LNCAP (cell line): ENCODE measurements at regions not wholly inside any gene's neighbourhood (a gene's known extent, or its start where the extent isn't known, plus 50 kb on each side); places are given as distances from the start of the nearest gene placed in this dataset.

Source experiments
- TF ChIP-seq, protein P1 (sequence below): fragments of 450-650 bp; IDR thresholded peaks from 2 replicates; pipeline ENCODE4 v1.5.1; 2017; ENCODE audit warnings: mild to moderate bottlenecking

DNA sequence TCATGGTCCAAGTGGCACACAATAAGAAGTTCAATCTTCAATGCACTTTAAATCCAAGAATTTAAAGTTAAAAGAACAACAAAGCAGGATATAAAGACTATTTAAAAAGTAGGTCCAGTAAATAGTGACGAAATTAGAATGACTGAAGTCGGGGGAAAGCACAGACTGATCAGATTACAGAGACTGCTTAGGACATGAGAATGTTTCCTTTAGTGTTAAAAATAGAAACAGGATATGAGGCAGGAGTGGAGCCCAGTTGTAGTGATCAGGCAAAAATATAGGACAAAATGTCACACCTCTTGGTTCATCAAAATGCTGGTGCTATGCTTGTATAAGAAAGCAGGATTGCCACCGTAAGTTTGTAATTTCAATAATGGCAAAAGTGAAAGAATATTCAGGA is 52.2 kb upstream of the CD163 start:
- TF ChIP-seq, protein P1, sequence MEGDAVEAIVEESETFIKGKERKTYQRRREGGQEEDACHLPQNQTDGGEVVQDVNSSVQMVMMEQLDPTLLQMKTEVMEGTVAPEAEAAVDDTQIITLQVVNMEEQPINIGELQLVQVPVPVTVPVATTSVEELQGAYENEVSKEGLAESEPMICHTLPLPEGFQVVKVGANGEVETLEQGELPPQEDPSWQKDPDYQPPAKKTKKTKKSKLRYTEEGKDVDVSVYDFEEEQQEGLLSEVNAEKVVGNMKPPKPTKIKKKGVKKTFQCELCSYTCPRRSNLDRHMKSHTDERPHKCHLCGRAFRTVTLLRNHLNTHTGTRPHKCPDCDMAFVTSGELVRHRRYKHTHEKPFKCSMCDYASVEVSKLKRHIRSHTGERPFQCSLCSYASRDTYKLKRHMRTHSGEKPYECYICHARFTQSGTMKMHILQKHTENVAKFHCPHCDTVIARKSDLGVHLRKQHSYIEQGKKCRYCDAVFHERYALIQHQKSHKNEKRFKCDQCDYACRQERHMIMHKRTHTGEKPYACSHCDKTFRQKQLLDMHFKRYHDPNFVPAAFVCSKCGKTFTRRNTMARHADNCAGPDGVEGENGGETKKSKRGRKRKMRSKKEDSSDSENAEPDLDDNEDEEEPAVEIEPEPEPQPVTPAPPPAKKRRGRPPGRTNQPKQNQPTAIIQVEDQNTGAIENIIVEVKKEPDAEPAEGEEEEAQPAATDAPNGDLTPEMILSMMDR: no peak
